Rectal smooth muscle tissue (tissue), 1 donor: ENCODE measurements at regions not wholly inside any gene's neighbourhood (a gene's known extent, or its start where the extent isn't known, plus 50 kb on each side); places are given as distances from the start of the nearest gene placed in this dataset.

Experiments used
- H3K27ac ChIP-seq: one replicate; pipeline ENCODE4 v1.7.0; 2013; ENCODE audit warnings: low read depth, low read length, inconsistent platforms
- H3K27me3 ChIP-seq: one replicate; pipeline ENCODE4 v1.7.0; 2013; ENCODE audit warnings: low read length; ENCODE audit not compliant: control insufficient read depth, insufficient read depth
- H3K36me3 ChIP-seq: one replicate; pipeline ENCODE4 v1.7.0; 2013; ENCODE audit warnings: low read length; ENCODE audit not compliant: control insufficient read depth, insufficient read depth
- H3K4me1 ChIP-seq: one replicate; pipeline ENCODE4 v1.7.0; 2013; ENCODE audit warnings: low read length; ENCODE audit not compliant: control insufficient read depth, insufficient read depth
- H3K4me3 ChIP-seq: one replicate; pipeline ENCODE4 v1.7.0; 2013; ENCODE audit warnings: low read length
- H3K9ac ChIP-seq: one replicate; pipeline ENCODE4 v1.7.0; 2013; ENCODE audit warnings: low read length

DNA sequence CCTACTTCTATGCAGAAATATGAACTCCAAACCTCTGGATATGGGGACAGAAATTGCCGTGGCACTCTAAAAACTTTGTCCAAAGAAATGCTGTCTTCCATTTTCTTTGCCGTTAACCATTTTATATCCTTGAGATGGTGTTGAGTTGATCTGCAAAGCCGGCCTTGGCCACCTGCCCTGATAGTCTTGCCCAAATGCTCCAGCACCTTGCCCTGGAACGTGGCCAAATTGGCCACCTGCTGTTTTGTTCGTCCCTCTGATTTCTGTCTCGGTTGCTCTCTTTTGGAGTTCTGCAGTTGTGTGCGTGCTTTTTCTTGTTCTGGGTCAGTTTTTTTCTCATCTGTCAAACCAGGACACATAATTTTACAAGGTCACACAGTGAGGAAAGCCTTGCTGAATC is 239.7 kb upstream of the GMDS start:
- Histone ChIP-seq H3K4me1 (no peaks in the 10 kb centered on the region), H3K9ac (no peak overlapping the region), H3K36me3 (no peaks in the 10 kb centered on the region), H3K27ac (no peak overlapping the region), H3K27me3 (no peaks in the 10 kb centered on the region), H3K4me3 (no peak overlapping the region)

DNA sequence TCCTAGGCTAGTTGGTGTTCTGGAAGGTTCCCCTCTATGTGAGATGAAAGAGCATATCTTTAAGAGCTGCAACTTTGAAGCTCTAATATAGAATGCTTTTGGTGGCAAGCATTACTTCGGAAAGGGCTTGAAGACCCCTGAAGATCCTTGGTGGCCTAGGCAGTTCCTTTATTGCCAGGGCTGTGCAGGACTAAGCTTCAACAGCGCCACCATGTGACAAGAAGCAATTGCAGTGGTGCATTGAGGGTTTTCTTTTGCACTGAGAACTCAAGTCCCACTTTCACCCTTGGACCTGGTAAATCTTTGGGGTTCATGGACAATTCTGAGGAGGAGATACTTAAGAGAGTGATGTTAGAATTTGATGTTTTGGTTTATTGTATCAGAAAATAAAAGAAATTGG is 237.4 kb upstream of the GMDS start:
- Histone ChIP-seq H3K4me1 (no peaks in the 10 kb centered on the region), H3K36me3 (no peaks in the 10 kb centered on the region), H3K27ac (no peak overlapping the region), H3K9ac (no peak overlapping the region), H3K4me3 (no peak overlapping the region), H3K27me3 (no peaks in the 10 kb centered on the region)

DNA sequence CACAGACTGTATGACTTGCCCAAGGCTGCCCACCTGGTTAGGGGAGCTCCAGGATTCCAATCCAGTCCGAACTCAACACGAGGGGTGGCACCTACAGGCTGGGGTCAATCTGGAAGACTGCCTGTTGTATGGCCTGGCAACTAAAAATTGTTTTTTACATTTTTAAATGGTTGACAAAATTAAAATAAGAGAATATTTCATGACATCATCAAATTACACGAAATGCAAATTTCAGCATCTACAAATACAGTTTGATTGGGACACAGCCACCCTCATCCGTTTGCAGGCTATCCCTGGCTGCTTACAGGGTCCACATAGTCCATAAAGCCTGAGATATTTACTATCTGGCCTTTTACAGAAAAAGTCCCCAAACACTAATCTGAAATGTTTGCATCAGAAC is 235.9 kb upstream of the GMDS start:
- H3K9ac ChIP-seq, result no peak overlapping the region
- no peak overlapping the region for H3K4me3 ChIP-seq
- H3K27me3 ChIP-seq, result no peaks in the 10 kb centered on the region
- no peaks in the 10 kb centered on the region for H3K4me1 ChIP-seq
- H3K36me3 ChIP-seq, result no peaks in the 10 kb centered on the region
- no peak overlapping the region for H3K27ac ChIP-seq

DNA sequence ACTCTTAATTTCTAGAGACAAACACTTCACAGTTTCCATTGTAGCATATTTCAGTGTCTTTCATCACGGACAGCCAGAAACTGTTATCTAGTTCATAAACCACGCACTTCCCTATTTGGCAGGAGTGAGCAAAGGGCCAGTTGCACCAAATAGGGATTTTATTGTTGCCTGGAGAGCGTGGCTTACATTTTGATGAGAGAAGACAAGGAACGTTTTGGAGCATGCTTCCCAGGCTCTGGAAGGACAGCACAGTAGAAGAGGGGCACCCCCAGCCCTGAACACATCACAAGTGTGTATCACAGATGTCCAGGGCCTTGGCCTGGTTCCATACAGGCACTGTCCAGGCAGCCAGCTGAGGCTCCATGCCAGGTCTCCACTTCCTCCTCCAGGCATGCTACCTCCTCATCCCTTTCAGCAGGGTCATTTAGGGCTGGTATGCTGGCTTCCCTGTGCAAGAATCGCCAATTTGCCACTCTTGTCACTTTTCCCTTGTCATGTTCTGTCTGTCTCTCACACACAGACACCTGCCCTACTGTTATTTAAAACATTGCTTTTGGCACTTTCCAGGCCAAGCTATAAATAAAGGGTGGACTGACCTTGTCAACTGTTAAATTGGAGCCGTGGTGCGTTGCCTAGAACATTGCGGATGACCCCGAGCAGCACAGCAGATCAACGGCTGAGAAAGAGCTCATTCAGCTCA is 235.0 kb upstream of the GMDS start:
- H3K36me3 ChIP-seq, result no peaks in the 10 kb centered on the region
- H3K4me3 ChIP-seq, result no peak overlapping the region
- no peak overlapping the region for H3K27ac ChIP-seq
- no peaks in the 10 kb centered on the region for H3K4me1 ChIP-seq
- no peak overlapping the region for H3K9ac ChIP-seq
- H3K27me3 ChIP-seq, result no peaks in the 10 kb centered on the region

DNA sequence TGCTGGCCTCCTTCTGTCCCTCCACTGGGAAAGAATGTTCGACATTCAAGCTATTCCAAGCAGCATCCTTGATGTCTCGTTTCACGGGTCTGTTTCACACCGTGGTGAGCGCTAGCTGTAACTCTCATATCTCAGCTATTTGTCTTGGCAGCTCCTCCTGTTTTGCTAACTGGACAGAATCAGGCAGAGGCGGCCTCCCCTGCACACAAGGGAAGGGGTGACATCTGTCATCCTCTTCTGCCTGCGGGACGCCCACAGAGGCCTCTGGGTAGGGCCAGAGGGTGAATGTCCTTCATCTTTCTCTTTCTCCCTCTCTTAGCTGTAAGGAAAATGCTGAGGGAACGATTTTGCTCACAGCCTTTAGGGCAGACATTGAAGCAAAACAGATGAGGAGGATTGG is 232.8 kb upstream of the GMDS start:
- no peak overlapping the region for H3K9ac ChIP-seq
- no peaks in the 10 kb centered on the region for H3K4me1 ChIP-seq
- H3K27me3 ChIP-seq, result no peaks in the 10 kb centered on the region
- no peak overlapping the region for H3K4me3 ChIP-seq
- no peaks in the 10 kb centered on the region for H3K36me3 ChIP-seq
- no peak overlapping the region for H3K27ac ChIP-seq

DNA sequence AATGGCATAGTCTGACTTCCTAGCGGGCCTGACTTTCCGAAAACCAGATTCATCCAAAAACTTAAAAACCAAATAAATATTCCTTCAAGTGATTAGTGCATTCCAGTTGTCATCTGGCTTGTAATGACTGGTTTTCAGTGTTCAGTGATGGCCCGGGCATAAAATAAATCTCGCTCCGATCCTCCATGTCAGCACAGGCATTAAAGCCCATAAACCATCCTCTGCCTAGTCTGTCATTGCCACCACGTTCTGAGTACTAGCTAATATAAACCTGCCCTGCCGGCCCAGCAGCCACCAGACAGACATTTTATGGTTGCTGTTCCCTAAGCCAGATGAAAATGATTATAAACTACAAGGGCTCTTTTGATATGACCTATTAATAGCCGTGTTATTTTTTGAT is 232.3 kb upstream of the GMDS start:
- Histone ChIP-seq H3K9ac (no peak overlapping the region), H3K4me3 (no peak overlapping the region), H3K27me3 (no peaks in the 10 kb centered on the region), H3K27ac (no peak overlapping the region), H3K4me1 (no peaks in the 10 kb centered on the region), H3K36me3 (no peaks in the 10 kb centered on the region)

DNA sequence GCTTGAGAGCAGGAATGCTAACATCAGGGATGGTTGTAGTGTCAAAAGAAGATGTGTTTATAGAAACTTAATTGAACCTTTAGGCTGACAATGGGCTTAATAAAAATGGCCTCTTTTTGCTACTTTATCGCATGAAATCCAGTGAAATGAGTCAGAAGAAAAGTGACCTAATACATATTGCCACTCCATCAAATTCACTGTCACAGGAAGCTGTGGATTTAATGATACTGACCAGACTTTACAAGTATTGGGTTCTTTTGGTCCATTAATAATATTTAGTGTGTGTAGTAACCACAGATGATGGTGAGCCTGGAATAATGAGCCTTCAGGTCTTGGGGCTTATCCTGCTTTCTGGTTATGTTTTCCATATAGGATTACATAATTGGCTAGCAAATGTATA is 231.8 kb upstream of the GMDS start:
- Histone ChIP-seq H3K36me3 (no peaks in the 10 kb centered on the region), H3K4me3 (no peak overlapping the region), H3K4me1 (no peaks in the 10 kb centered on the region), H3K9ac (no peak overlapping the region), H3K27me3 (no peaks in the 10 kb centered on the region), H3K27ac (no peak overlapping the region)

DNA sequence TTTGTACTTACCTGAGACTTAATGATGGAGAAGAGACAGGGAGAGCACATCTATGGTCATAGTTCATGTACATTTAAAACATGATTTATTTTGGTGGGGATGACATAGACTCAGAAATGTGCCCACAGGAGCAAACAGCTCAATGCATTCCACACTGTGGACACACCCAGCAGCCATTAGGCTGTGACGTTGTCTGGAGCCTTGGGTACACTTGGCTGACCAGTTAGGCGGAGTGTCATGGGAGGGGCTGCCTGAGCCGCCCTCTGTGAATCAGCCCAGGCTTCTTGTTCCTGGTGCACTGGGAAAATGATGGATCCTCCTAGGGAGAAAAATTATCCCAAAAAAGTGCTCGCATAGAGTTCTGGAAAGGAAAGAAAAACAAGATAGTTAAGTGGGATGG is 231.0 kb upstream of the GMDS start:
- Histone ChIP-seq H3K27ac (no peak overlapping the region), H3K9ac (no peak overlapping the region), H3K4me1 (no peaks in the 10 kb centered on the region)

DNA sequence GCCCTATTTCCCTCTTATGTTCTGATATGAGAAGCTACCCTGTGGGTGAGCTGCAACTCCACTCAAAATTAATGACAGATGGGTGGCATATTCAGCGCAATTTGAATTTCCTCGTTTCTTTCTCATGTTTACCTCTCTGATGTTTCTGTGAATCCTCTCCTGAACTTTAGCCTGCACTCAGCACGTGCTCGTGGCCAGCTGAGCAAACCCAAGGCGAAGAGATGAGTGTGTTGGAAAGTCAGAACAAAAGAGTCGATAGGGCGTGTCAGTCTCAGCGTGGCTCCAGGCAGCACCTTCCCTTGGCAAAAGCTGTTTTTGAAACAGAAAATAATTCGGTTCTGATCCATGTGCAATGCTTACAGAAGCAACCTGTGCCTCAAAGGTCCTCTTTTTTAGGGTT is 226.1 kb upstream of the GMDS start:
- no peak overlapping the region for H3K4me3 ChIP-seq
- H3K36me3 ChIP-seq, result no peaks in the 10 kb centered on the region
- no peak overlapping the region for H3K9ac ChIP-seq
- no peaks in the 10 kb centered on the region for H3K27me3 ChIP-seq
- no peaks in the 10 kb centered on the region for H3K4me1 ChIP-seq
- no peak overlapping the region for H3K27ac ChIP-seq

More for the DNA sequence above, 231.0 kb upstream of the GMDS start:
- H3K27me3 ChIP-seq, result no peaks in the 10 kb centered on the region
- no peaks in the 10 kb centered on the region for H3K36me3 ChIP-seq
- no peak overlapping the region for H3K4me3 ChIP-seq

DNA sequence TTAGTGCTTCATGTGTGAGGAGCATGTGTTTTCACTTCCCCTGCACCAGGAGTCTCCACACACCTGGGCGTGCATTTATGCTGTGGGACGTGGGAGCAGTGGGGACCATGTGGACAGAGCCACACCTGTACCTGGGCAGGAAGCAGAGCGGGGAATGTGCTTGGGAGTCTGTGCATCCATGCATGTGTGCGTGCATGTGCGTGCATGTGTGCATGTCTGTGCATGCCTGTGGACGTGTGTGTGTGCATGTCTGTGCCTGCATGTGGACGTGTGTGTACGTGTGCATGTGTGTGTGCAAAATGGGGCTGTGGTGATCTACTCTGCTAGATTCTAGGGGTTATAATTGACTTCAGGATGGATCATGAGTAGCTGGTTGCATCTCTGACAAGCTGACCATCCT is 224.0 kb upstream of the GMDS start:
- Histone ChIP-seq H3K36me3 (no peaks in the 10 kb centered on the region), H3K9ac (no peak overlapping the region), H3K27me3 (no peaks in the 10 kb centered on the region), H3K4me3 (no peak overlapping the region), H3K4me1 (no peaks in the 10 kb centered on the region), H3K27ac (no peak overlapping the region)

DNA sequence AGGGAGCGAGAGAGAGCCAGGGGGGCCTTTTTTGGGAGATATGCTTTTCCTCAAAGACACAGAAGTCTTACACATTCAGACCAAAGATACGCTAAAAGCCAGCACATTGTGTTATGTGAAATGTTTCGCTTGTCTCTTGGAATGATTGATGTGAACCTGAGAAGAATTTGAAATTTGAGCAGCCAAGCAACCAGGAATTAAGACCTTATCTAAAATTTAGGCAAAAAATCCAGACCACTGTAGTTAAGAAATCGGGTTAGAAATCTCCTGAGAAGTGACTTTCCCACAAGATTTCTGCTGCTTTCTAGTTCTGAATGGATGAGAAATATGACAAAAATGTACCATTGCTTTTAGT is 223.2 kb upstream of the GMDS start:
- H3K27me3 ChIP-seq, result no peaks in the 10 kb centered on the region
- H3K27ac ChIP-seq, result no peak overlapping the region
- H3K36me3 ChIP-seq, result no peaks in the 10 kb centered on the region
- no peaks in the 10 kb centered on the region for H3K4me1 ChIP-seq
- no peak overlapping the region for H3K4me3 ChIP-seq
- no peak overlapping the region for H3K9ac ChIP-seq

DNA sequence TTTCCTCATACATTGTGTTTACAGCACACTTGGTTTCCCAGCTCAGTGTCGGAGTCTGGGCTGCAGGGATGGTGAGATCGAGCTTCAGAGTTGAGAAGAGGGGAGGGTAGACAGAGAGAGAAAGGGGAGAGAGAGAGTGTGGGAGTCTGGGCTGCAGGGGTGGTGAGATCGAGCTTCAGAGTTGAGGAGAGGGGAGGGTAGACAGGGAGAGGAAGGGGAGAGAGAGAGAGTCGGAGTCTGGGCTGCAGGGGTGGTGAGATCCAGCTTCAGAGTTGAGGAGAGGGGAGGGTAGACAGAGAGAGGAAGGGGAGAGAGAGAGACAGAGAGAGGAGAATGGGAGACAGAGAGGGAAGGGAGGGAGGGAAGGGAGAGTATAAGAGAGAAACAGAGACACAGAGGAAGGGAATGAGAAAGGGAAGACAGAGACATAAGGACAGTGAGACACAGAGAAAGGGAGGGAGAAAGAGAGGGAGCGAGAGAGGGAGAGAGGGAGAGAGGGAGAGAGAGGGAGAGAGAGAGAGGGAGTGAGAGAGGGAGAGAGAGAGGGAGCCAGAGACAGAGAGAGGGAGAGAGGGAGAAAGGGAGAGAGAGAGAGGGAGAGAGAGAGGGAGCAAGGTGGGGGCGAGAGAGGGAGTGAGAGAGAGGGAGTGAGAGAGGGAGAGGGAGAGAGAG is 222.7 kb upstream of the GMDS start:
- Histone ChIP-seq H3K27ac (no peak overlapping the region), H3K27me3 (no peaks in the 10 kb centered on the region), H3K4me1 (no peaks in the 10 kb centered on the region), H3K9ac (no peak overlapping the region), H3K4me3 (no peak overlapping the region), H3K36me3 (no peaks in the 10 kb centered on the region)

DNA sequence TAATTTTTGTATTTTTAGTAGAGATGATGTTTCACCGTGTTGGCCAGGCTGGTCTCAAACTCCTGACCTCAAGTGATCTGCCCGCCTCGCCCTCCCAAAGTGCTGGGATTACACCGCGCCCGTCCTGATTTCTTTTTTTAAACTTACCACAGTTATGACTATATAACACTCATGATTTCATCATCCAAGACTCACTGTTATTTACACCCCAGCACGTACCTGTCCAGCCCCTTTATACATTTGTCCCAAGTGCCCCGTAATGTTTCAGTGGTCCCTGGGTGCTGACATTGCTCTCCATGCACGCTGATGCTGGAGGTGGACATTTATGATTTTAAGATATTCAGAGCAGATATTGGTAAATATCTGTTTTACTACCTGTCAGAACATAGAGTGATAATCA is 219.9 kb upstream of the GMDS start:
- H3K4me1 ChIP-seq, result no peaks in the 10 kb centered on the region
- H3K27ac ChIP-seq, result no peak overlapping the region
- H3K27me3 ChIP-seq, result no peaks in the 10 kb centered on the region
- H3K4me3 ChIP-seq, result no peak overlapping the region
- H3K36me3 ChIP-seq, result no peaks in the 10 kb centered on the region
- no peak overlapping the region for H3K9ac ChIP-seq
